ENCODE measurements at regions not wholly inside any gene's neighbourhood (a gene's known extent, or its start where the extent isn't known, plus 50 kb on each side); places are given as distances from the start of the nearest gene placed in this dataset.

DNA sequence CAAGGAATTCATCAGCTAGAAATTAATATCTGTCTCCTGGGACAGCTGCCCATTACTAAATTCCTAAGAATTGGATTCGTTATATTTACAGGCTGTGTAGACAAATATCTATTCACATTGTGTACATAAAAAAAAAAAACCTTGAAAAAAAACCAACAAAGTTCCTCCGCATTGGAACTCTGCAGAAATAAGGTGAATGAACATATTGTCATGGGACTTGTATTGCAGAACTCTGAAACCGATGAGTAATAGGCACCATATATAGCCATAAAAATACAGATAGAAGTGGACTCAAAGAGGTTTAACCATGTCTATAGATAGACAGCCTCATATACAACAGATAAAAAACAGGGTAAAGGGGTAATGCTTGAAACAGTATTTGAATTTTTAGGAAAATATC lies 909.9 kb upstream of the CHAC2 start:
- no peak for TF ChIP-seq ZNF214 (tag by site-specific recombination; IDR thresholded peaks at IDR 0.05; ENCODE audit: borderline replicate concordance)
- TF ChIP-seq ZNF140 (tag by site-specific recombination; IDR thresholded peaks at IDR 0.05) = no peak
- no peak for TF ChIP-seq ZNF521 (tag by site-specific recombination; IDR thresholded peaks at IDR 0.05)
- no peak for TF ChIP-seq MZF1 (tag by site-specific recombination; IDR thresholded peaks at IDR 0.05; ENCODE audit: borderline replicate concordance)
- TF ChIP-seq, protein P1, sequence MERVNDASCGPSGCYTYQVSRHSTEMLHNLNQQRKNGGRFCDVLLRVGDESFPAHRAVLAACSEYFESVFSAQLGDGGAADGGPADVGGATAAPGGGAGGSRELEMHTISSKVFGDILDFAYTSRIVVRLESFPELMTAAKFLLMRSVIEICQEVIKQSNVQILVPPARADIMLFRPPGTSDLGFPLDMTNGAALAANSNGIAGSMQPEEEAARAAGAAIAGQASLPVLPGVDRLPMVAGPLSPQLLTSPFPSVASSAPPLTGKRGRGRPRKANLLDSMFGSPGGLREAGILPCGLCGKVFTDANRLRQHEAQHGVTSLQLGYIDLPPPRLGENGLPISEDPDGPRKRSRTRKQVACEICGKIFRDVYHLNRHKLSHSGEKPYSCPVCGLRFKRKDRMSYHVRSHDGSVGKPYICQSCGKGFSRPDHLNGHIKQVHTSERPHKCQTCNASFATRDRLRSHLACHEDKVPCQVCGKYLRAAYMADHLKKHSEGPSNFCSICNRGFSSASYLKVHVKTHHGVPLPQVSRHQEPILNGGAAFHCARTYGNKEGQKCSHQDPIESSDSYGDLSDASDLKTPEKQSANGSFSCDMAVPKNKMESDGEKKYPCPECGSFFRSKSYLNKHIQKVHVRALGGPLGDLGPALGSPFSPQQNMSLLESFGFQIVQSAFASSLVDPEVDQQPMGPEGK (tag by site-specific recombination; IDR thresholded peaks at IDR 0.05) = no peak
- TF ChIP-seq KLF7 (tag by site-specific recombination; IDR thresholded peaks at IDR 0.05; ENCODE audit: borderline replicate concordance) = no peak
- TF ChIP-seq ZNF335 (tag by site-specific recombination; conservative IDR thresholded peaks at IDR 0.05) = no peak
- no peak for TF ChIP-seq ZBTB1 (tag by site-specific recombination; IDR thresholded peaks at IDR 0.05)
- TF ChIP-seq, protein P2, sequence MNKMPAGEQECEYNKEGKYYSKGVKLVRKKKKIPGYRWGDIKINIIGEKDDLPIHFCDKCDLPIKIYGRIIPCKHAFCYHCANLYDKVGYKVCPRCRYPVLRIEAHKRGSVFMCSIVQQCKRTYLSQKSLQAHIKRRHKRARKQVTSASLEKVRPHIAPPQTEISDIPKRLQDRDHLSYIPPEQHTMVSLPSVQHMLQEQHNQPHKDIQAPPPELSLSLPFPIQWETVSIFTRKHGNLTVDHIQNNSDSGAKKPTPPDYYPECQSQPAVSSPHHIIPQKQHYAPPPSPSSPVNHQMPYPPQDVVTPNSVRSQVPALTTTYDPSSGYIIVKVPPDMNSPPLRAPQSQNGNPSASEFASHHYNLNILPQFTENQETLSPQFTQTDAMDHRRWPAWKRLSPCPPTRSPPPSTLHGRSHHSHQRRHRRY (tag by site-specific recombination; IDR thresholded peaks at IDR 0.05) = no peak
- no peak for TF ChIP-seq GLI2 (tag by site-specific recombination; IDR thresholded peaks at IDR 0.05; ENCODE audit: borderline replicate concordance, low read depth)
- TF ChIP-seq ZEB2 (tag by site-specific recombination; IDR thresholded peaks at IDR 0.05) = no peak
- TF ChIP-seq, protein P3, sequence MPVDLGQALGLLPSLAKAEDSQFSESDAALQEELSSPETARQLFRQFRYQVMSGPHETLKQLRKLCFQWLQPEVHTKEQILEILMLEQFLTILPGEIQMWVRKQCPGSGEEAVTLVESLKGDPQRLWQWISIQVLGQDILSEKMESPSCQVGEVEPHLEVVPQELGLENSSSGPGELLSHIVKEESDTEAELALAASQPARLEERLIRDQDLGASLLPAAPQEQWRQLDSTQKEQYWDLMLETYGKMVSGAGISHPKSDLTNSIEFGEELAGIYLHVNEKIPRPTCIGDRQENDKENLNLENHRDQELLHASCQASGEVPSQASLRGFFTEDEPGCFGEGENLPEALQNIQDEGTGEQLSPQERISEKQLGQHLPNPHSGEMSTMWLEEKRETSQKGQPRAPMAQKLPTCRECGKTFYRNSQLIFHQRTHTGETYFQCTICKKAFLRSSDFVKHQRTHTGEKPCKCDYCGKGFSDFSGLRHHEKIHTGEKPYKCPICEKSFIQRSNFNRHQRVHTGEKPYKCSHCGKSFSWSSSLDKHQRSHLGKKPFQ (tag by site-specific recombination; IDR thresholded peaks at IDR 0.05) = no peak
- no peak for TF ChIP-seq ZNF350 (tag by site-specific recombination; IDR thresholded peaks at IDR 0.05)
- TF ChIP-seq, protein P4, sequence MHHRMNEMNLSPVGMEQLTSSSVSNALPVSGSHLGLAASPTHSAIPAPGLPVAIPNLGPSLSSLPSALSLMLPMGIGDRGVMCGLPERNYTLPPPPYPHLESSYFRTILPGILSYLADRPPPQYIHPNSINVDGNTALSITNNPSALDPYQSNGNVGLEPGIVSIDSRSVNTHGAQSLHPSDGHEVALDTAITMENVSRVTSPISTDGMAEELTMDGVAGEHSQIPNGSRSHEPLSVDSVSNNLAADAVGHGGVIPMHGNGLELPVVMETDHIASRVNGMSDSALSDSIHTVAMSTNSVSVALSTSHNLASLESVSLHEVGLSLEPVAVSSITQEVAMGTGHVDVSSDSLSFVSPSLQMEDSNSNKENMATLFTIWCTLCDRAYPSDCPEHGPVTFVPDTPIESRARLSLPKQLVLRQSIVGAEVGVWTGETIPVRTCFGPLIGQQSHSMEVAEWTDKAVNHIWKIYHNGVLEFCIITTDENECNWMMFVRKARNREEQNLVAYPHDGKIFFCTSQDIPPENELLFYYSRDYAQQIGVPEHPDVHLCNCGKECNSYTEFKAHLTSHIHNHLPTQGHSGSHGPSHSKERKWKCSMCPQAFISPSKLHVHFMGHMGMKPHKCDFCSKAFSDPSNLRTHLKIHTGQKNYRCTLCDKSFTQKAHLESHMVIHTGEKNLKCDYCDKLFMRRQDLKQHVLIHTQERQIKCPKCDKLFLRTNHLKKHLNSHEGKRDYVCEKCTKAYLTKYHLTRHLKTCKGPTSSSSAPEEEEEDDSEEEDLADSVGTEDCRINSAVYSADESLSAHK (tag by site-specific recombination; IDR thresholded peaks at IDR 0.05) = no peak
- TF ChIP-seq HOXC10 (CRISPR knock-in tag; IDR thresholded peaks at IDR 0.05) = no peak
- POLR2A ChIA-PET = no interaction called here

DNA sequence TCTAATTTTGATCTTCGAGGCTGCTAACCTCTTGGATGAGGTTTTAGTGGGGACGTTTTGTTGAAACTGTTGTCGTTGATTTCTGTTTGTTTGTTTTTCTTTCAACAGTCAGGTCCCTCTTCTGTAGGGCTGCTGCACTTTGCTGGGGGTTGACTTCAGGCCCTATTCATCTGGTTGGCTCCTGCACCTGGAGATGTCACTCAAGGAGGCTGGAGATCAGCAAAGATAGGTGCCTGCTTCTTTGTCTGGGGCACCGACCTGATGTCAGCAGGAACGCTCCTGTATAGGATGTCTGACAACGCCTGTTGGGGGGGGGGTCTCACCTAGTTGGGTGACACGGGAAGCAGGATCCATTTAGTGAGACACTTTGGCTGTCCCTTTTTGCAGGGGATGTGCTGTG lies 915.6 kb upstream of the CHAC2 start:
- no peaks in the 10 kb centered on the region for H3K9me3 ChIP-seq (ENCODE audit: control insufficient read depth, insufficient read depth, low read depth, low read length)
- CTCF ChIA-PET = no interaction called here
- TF ChIP-seq ZNF132 (tag by site-specific recombination; IDR thresholded peaks at IDR 0.05; ENCODE audit: borderline replicate concordance) (no peak), ZNF266 (tag by site-specific recombination; IDR thresholded peaks at IDR 0.05; ENCODE audit: low read depth) (no peak), ZNF670 (tag by site-specific recombination; IDR thresholded peaks at IDR 0.05; ENCODE audit: low read depth) (no peak), ZNF140 (tag by site-specific recombination; IDR thresholded peaks at IDR 0.05) (no peak), ZBTB21 (tag by site-specific recombination; IDR thresholded peaks at IDR 0.05) (no peak)
- TF ChIP-seq, protein P5, sequence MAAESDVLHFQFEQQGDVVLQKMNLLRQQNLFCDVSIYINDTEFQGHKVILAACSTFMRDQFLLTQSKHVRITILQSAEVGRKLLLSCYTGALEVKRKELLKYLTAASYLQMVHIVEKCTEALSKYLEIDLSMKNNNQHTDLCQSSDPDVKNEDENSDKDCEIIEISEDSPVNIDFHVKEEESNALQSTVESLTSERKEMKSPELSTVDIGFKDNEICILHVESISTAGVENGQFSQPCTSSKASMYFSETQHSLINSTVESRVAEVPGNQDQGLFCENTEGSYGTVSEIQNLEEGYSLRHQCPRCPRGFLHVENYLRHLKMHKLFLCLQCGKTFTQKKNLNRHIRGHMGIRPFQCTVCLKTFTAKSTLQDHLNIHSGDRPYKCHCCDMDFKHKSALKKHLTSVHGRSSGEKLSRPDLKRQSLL (tag by site-specific recombination; IDR thresholded peaks at IDR 0.05) = no peak
- H3K4me3 ChIP-seq (ENCODE audit: low read depth, low read length) = no peak overlapping the region
- no peaks in the 10 kb centered on the region for H3K4me1 ChIP-seq (ENCODE audit: control insufficient read depth, insufficient read depth, low read length)
- POLR2A ChIA-PET = no interaction called here
- no peaks in the 10 kb centered on the region for H3K36me3 ChIP-seq (ENCODE audit: control insufficient read depth in 2 of 2, insufficient read depth in 1 of 2, low read length in 2 of 2)
- H3K27ac ChIP-seq (ENCODE audit: extremely low read depth, low read depth, low read length) = no peak overlapping the region

More for the DNA sequence above, 909.9 kb upstream of the CHAC2 start:
- Histone ChIP-seq H3K4me1 (ENCODE audit: control insufficient read depth, insufficient read depth, low read length) (no peaks in the 10 kb centered on the region), H3K36me3 (ENCODE audit: control insufficient read depth in 2 of 2, insufficient read depth in 1 of 2, low read length in 2 of 2) (no peaks in the 10 kb centered on the region), H3K4me3 (ENCODE audit: low read depth, low read length) (no peak overlapping the region), H3K27ac (ENCODE audit: extremely low read depth, low read depth, low read length) (no peak overlapping the region), H3K9me3 (ENCODE audit: control insufficient read depth, insufficient read depth, low read depth, low read length) (no peaks in the 10 kb centered on the region)
- CTCF ChIA-PET = no interaction called here
